ENCODE measurements at regions not wholly inside any gene's neighbourhood (a gene's known extent, or its start where the extent isn't known, plus 50 kb on each side); places are given as distances from the start of the nearest gene placed in this dataset.

- TF ChIP-seq CTCF (IDR thresholded peaks at IDR 0.05): no peak
- no peak for TF ChIP-seq JUN (CRISPR knock-in tag; IDR thresholded peaks at IDR 0.05)
- TF ChIP-seq ZNF317 (CRISPR knock-in tag; IDR thresholded peaks at IDR 0.05; ENCODE audit: borderline replicate concordance, low read depth): no peak
- no peak for TF ChIP-seq ZNF121 (CRISPR knock-in tag; IDR thresholded peaks at IDR 0.05)
- TF ChIP-seq PRDM15 (CRISPR knock-in tag; IDR thresholded peaks at IDR 0.05): no peak
- TF ChIP-seq SP1 (CRISPR knock-in tag; conservative IDR thresholded peaks at IDR 0.05): no peak
- no peak for TF ChIP-seq E2F4 (CRISPR knock-in tag; IDR thresholded peaks at IDR 0.05; ENCODE audit: borderline replicate concordance, low read depth)
- TF ChIP-seq ZNF532 (CRISPR knock-in tag; IDR thresholded peaks at IDR 0.05; ENCODE audit: borderline replicate concordance): no peak
These were observed 481.8 kb downstream of the XYLT1 start for GRCh38 chr16:16988963-16989362.

Measured in WTC11 (cell line).